ENCODE measurements at regions not wholly inside any gene's neighbourhood (a gene's known extent, or its start where the extent isn't known, plus 50 kb on each side); places are given as distances from the start of the nearest gene placed in this dataset.

GRCh38 chr6:92380803-92381601, 1038.4 kb downstream of the EPHA7 start:
- H3K27ac ChIP-seq (ENCODE audit: low read length), result no peak overlapping the region
- no peak overlapping the region for H2AFZ ChIP-seq (ENCODE audit: low read depth, low read length)
- H3K27me3 ChIP-seq (ENCODE audit: insufficient read depth, low read depth, low read length), result no peaks in the 10 kb centered on the region
- no peak overlapping the region for H3K9ac ChIP-seq (ENCODE audit: low read length)
- H4K20me1 ChIP-seq (ENCODE audit: insufficient read depth), result no peaks in the 10 kb centered on the region
- H3K4me3 ChIP-seq (ENCODE audit: low read length), result no peak overlapping the region
- H3K79me2 ChIP-seq (replicated peaks; ENCODE audit: insufficient read depth, low read length), result no peaks in the 10 kb centered on the region
- H3K36me3 ChIP-seq (ENCODE audit: insufficient read depth, low read length), result no peaks in the 10 kb centered on the region
- no peaks in the 10 kb centered on the region for H3K9me2 ChIP-seq (ENCODE audit: insufficient read depth, low read length)
- no peaks in the 10 kb centered on the region for H3F3A ChIP-seq (ENCODE audit: insufficient read depth, low read length, poor library complexity, severe bottlenecking)
- H3K9me3 ChIP-seq (ENCODE audit: low read length), result no peaks in the 10 kb centered on the region
- TF ChIP-seq MXI1 (conservative IDR thresholded peaks at IDR 0.05; ENCODE audit: poor library complexity, severe bottlenecking) (no peak), EP300 (conservative IDR thresholded peaks at IDR 0.05; ENCODE audit: poor library complexity, severe bottlenecking) (no peak), CTCF (IDR thresholded peaks at IDR 0.05; ENCODE audit: poor library complexity, severe bottlenecking) (no peak), EZH2 (IDR thresholded peaks at IDR 0.05; ENCODE audit: borderline replicate concordance, insufficient read depth, low read length, poor library complexity, severe bottlenecking) (no peak), REST (IDR thresholded peaks at IDR 0.05; ENCODE audit: borderline replicate concordance) (no peak)
- H3K4me2 ChIP-seq (ENCODE audit: low read length), result no peak overlapping the region

- no peak overlapping the region for H2AFZ ChIP-seq (ENCODE audit: low read depth, low read length)
Measured at GRCh38 chr6:92377137-92377536, 1042.2 kb downstream of the EPHA7 start.

DNA sequence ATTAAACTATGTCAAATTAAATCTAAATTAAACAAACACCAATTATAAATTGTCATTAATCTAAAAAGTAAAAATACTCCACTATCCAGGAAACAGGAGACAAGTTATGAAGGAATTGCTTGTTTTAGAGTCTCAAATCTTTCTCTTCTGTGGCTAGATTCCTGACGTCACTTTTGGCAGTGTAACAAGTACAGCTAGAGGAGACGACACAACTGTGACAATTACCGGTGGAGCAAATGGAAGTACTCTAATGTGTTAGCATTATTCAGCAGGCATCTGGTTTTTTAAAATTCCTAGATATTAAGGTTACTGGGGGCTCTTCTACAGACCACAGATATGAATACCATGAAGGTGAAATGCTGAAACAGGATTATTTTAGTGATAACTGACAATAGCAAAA, 1042.7 kb downstream of the EPHA7 start:
- Histone ChIP-seq H3K9me2 (ENCODE audit: insufficient read depth, low read length) (no peaks in the 10 kb centered on the region), H3K4me3 (ENCODE audit: low read length) (no peak overlapping the region), H3K79me2 (replicated peaks; ENCODE audit: insufficient read depth, low read length) (no peaks in the 10 kb centered on the region), H3K36me3 (ENCODE audit: insufficient read depth, low read length) (no peaks in the 10 kb centered on the region), H2AFZ (ENCODE audit: low read depth, low read length) (no peak overlapping the region), H4K20me1 (ENCODE audit: insufficient read depth) (no peaks in the 10 kb centered on the region), H3K9ac (ENCODE audit: low read length) (no peak overlapping the region), H3K27me3 (ENCODE audit: insufficient read depth, low read depth, low read length) (no peaks in the 10 kb centered on the region), H3F3A (ENCODE audit: insufficient read depth, low read length, poor library complexity, severe bottlenecking) (no peaks in the 10 kb centered on the region), H3K4me2 (ENCODE audit: low read length) (no peak overlapping the region), H3K9me3 (ENCODE audit: low read length) (no peaks in the 10 kb centered on the region), H3K27ac (ENCODE audit: low read length) (no peak overlapping the region)
- TF ChIP-seq EP300 (conservative IDR thresholded peaks at IDR 0.05; ENCODE audit: poor library complexity, severe bottlenecking) (no peak), EZH2 (IDR thresholded peaks at IDR 0.05; ENCODE audit: borderline replicate concordance, insufficient read depth, low read length, poor library complexity, severe bottlenecking) (no peak)

More at GRCh38 chr6:92377137-92377536, 1042.2 kb downstream of the EPHA7 start:
- no peaks in the 10 kb centered on the region for H3K27me3 ChIP-seq (ENCODE audit: insufficient read depth, low read depth, low read length)
- H4K20me1 ChIP-seq (ENCODE audit: insufficient read depth), result no peaks in the 10 kb centered on the region
- H3K79me2 ChIP-seq (replicated peaks; ENCODE audit: insufficient read depth, low read length), result no peaks in the 10 kb centered on the region
- H3K4me3 ChIP-seq (ENCODE audit: low read length), result no peak overlapping the region
- no peaks in the 10 kb centered on the region for H3K9me2 ChIP-seq (ENCODE audit: insufficient read depth, low read length)
- no peak overlapping the region for H3K4me2 ChIP-seq (ENCODE audit: low read length)
- no peak for TF ChIP-seq RAD21 (conservative IDR thresholded peaks at IDR 0.05)
- no peaks in the 10 kb centered on the region for H3F3A ChIP-seq (ENCODE audit: insufficient read depth, low read length, poor library complexity, severe bottlenecking)
- no peak overlapping the region for H3K9ac ChIP-seq (ENCODE audit: low read length)
- H3K36me3 ChIP-seq (ENCODE audit: insufficient read depth, low read length), result no peaks in the 10 kb centered on the region
- no peak overlapping the region for H3K27ac ChIP-seq (ENCODE audit: low read length)
- no peaks in the 10 kb centered on the region for H3K9me3 ChIP-seq (ENCODE audit: low read length)
